Neural cell (in vitro differentiated cells): ENCODE measurements at regions not wholly inside any gene's neighbourhood (a gene's known extent, or its start where the extent isn't known, plus 50 kb on each side); places are given as distances from the start of the nearest gene placed in this dataset.

Source experiments
- H2AFZ ChIP-seq: fragments of 200-600, 300-800 bp; sonication (generic), shearing (Covaris generic); 2 replicates; pipeline ENCODE4 v1.6.0; 2014; ENCODE audit warnings: low read depth, mild to moderate bottlenecking, antibody characterized with exemption, low read length, moderate library complexity
- H3F3A ChIP-seq: fragments of 200-600 bp; shearing (Covaris generic); 2 replicates; pipeline ENCODE4 v1.6.1; 2016; ENCODE audit warnings: mild to moderate bottlenecking, moderate library complexity, mixed read lengths, antibody characterized with exemption, low read length; ENCODE audit not compliant: insufficient read depth, poor library complexity, severe bottlenecking
- H3K27ac ChIP-seq: fragments of 200-600, 300-800 bp; sonication (generic), shearing (Covaris generic); 2 replicates; pipeline ENCODE4 v1.5.1; 2014; ENCODE audit warnings: mild to moderate bottlenecking, low read length, moderate library complexity
- H3K27me3 ChIP-seq: fragments of 300-800, 200-600 bp; sonication (generic), shearing (Covaris generic); 2 replicates; pipeline ENCODE4 v1.6.0; 2014; ENCODE audit warnings: mild to moderate bottlenecking, low read depth, low read length, moderate library complexity; ENCODE audit not compliant: insufficient read depth
- H3K36me3 ChIP-seq: fragments of 300-800, 200-600 bp; sonication (generic), shearing (Covaris generic); 2 replicates; pipeline ENCODE4 v1.5.1; 2014; ENCODE audit warnings: mild to moderate bottlenecking, antibody characterized with exemption, low read length, moderate library complexity; ENCODE audit not compliant: insufficient read depth
- H3K4me2 ChIP-seq: fragments of 300-800, 200-600 bp; sonication (generic), shearing (Covaris generic); 2 replicates; pipeline ENCODE4 v1.6.0; 2014; ENCODE audit warnings: mild to moderate bottlenecking, low read length
- H3K4me3 ChIP-seq: fragments of 300-800, 200-600 bp; sonication (generic), shearing (Covaris generic); 2 replicates; pipeline ENCODE4 v1.5.1; 2014; ENCODE audit warnings: mild to moderate bottlenecking, low read length, moderate library complexity
- H3K79me2 ChIP-seq: fragments of 200-600 bp; shearing (Covaris generic); replicated peaks from 2 replicates; pipeline ENCODE4 v1.6.0; 2014; ENCODE audit warnings: mild to moderate bottlenecking, low read length, moderate library complexity; ENCODE audit not compliant: insufficient read depth
- H3K9ac ChIP-seq: fragments of 300-800, 200-600 bp; sonication (generic), shearing (Covaris generic); 2 replicates; pipeline ENCODE4 v1.6.1; 2016; ENCODE audit warnings: mild to moderate bottlenecking, low read length, mixed read lengths
- H3K9me2 ChIP-seq: fragments of 200-600 bp; shearing (Covaris generic); 2 replicates; pipeline ENCODE4 v1.6.1; 2016; ENCODE audit warnings: mild to moderate bottlenecking, low read length, mixed read lengths; ENCODE audit not compliant: insufficient read depth
- H3K9me3 ChIP-seq: fragments of 200-600, 300-800 bp; sonication (generic), shearing (Covaris generic); 2 replicates; pipeline ENCODE4 v1.6.1; 2016; ENCODE audit warnings: mild to moderate bottlenecking, mixed run types, low read length, moderate library complexity, mixed read lengths
- H4K20me1 ChIP-seq: fragments of 200-600 bp; shearing (Covaris generic); 2 replicates; pipeline ENCODE4 v1.6.1; 2016; ENCODE audit warnings: mild to moderate bottlenecking, mixed run types; ENCODE audit not compliant: insufficient read depth
- CTCF ChIP-seq: fragments of 450-650 bp; IDR thresholded peaks from 2 replicates; pipeline ENCODE4 v1.5.1; 2014; ENCODE audit warnings: antibody characterized with exemption, mild to moderate bottlenecking, moderate library complexity; ENCODE audit not compliant: poor library complexity, severe bottlenecking
- EP300 ChIP-seq: fragments of 450-650 bp; conservative IDR thresholded peaks from 2 replicates; pipeline ENCODE4 v1.6.1; 2014; ENCODE audit warnings: antibody characterized with exemption, mild to moderate bottlenecking, moderate library complexity; ENCODE audit not compliant: poor library complexity, severe bottlenecking
- EZH2 ChIP-seq: fragments of 200-600, 300-800 bp; shearing (Covaris generic), sonication (generic); IDR thresholded peaks from 2 replicates; pipeline ENCODE4 v1.6.1; 2014; ENCODE audit warnings: antibody characterized with exemption, low read length, borderline replicate concordance, mild to moderate bottlenecking; ENCODE audit not compliant: insufficient read depth, poor library complexity, severe bottlenecking
- MXI1 ChIP-seq: fragments of 450-650 bp; conservative IDR thresholded peaks from 2 replicates; pipeline ENCODE4 v1.6.1; 2014; ENCODE audit warnings: antibody characterized with exemption, mild to moderate bottlenecking; ENCODE audit not compliant: poor library complexity, severe bottlenecking
- POLR2AphosphoS5 ChIP-seq: IDR thresholded peaks from 2 replicates; pipeline ENCODE4 v1.6.1; 2012
- RAD21 ChIP-seq: fragments of 450-650 bp; conservative IDR thresholded peaks from 2 replicates; pipeline ENCODE4 v1.6.1; 2014; ENCODE audit warnings: antibody characterized with exemption, mild to moderate bottlenecking, moderate library complexity
- REST ChIP-seq: IDR thresholded peaks from 2 replicates; pipeline ENCODE4 v1.6.1; 2012; ENCODE audit warnings: borderline replicate concordance
- SMC3 ChIP-seq: fragments of 450-650 bp; conservative IDR thresholded peaks from 2 replicates; pipeline ENCODE4 v1.6.1; 2014; ENCODE audit warnings: antibody characterized with exemption, mild to moderate bottlenecking, moderate library complexity; ENCODE audit not compliant: poor library complexity
- TAF1 ChIP-seq: IDR thresholded peaks from 2 replicates; pipeline ENCODE4 v1.6.1; 2012; ENCODE audit warnings: low read depth

- TF ChIP-seq MXI1: no peak
- TF ChIP-seq EZH2: no peak
- no peak for TF ChIP-seq RAD21
Measured at GRCh38 chr13:77437267-77437666, 98.2 kb upstream of the SCEL start (continued).

GRCh38 chr13:77434289-77434688, 101.2 kb upstream of the SCEL start:
- Histone ChIP-seq H3K27me3 (no peaks in the 10 kb centered on the region), H3K4me3 (no peak overlapping the region), H3K9ac (no peak overlapping the region), H3K27ac (no peak overlapping the region), H2AFZ (no peak overlapping the region), H3K4me2 (no peak overlapping the region), H3K36me3 (no peaks in the 10 kb centered on the region), H3K9me3 (no peaks in the 10 kb centered on the region), H4K20me1 (no peaks in the 10 kb centered on the region), H3K79me2 (no peaks in the 10 kb centered on the region), H3F3A (no peaks in the 10 kb centered on the region), H3K9me2 (no peaks in the 10 kb centered on the region)
- no peak for TF ChIP-seq CTCF
- no peak for TF ChIP-seq MXI1
- TF ChIP-seq SMC3: no peak
- TF ChIP-seq REST: no peak
- TF ChIP-seq TAF1: no peak
- no peak for TF ChIP-seq EZH2
- no peak for TF ChIP-seq RAD21
- TF ChIP-seq POLR2AphosphoS5: no peak
- no peak for TF ChIP-seq EP300

- H3K27ac ChIP-seq: no peak overlapping the region
Measured at GRCh38 chr13:77431449-77431848, 104.1 kb upstream of the SCEL start.

More at GRCh38 chr13:77431449-77431848, 104.1 kb upstream of the SCEL start:
- no peak for TF ChIP-seq RAD21
- TF ChIP-seq EP300: no peak
- no peak for TF ChIP-seq REST
- TF ChIP-seq SMC3: no peak
- no peak for TF ChIP-seq TAF1
- TF ChIP-seq EZH2: no peak
- TF ChIP-seq MXI1: no peak
- TF ChIP-seq POLR2AphosphoS5: no peak
- no peak for TF ChIP-seq CTCF
- H3K9ac ChIP-seq: no peak overlapping the region
- H3K79me2 ChIP-seq: no peaks in the 10 kb centered on the region
- no peak overlapping the region for H2AFZ ChIP-seq
- H3K4me3 ChIP-seq: no peak overlapping the region
- H4K20me1 ChIP-seq: no peaks in the 10 kb centered on the region
- no peaks in the 10 kb centered on the region for H3K27me3 ChIP-seq
- no peaks in the 10 kb centered on the region for H3K9me2 ChIP-seq
- no peak overlapping the region for H3K4me2 ChIP-seq
- no peaks in the 10 kb centered on the region for H3F3A ChIP-seq
- no peaks in the 10 kb centered on the region for H3K36me3 ChIP-seq
- H3K9me3 ChIP-seq: no peaks in the 10 kb centered on the region
